GM12872 (cell line): ENCODE measurements at regions not wholly inside any gene's neighbourhood (a gene's known extent, or its start where the extent isn't known, plus 50 kb on each side); places are given as distances from the start of the nearest gene placed in this dataset.

Experiments
- TF ChIP-seq, protein P1 (sequence below): IDR thresholded peaks from 3 replicates; pipeline ENCODE4 v1.5.1; 2011; ENCODE audit warnings: low read depth, mild to moderate bottlenecking, low read length, moderate library complexity; ENCODE audit not compliant: insufficient read depth

GRCh38 chr13:99886706-99887105 lies 84.9 kb downstream of the ZIC5 start:
- TF ChIP-seq, protein P1, sequence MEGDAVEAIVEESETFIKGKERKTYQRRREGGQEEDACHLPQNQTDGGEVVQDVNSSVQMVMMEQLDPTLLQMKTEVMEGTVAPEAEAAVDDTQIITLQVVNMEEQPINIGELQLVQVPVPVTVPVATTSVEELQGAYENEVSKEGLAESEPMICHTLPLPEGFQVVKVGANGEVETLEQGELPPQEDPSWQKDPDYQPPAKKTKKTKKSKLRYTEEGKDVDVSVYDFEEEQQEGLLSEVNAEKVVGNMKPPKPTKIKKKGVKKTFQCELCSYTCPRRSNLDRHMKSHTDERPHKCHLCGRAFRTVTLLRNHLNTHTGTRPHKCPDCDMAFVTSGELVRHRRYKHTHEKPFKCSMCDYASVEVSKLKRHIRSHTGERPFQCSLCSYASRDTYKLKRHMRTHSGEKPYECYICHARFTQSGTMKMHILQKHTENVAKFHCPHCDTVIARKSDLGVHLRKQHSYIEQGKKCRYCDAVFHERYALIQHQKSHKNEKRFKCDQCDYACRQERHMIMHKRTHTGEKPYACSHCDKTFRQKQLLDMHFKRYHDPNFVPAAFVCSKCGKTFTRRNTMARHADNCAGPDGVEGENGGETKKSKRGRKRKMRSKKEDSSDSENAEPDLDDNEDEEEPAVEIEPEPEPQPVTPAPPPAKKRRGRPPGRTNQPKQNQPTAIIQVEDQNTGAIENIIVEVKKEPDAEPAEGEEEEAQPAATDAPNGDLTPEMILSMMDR = no peak

- TF ChIP-seq, protein P1 = no peak
Measured at GRCh38 chr13:99884913-99885312, 86.7 kb downstream of the ZIC5 start.

DNA sequence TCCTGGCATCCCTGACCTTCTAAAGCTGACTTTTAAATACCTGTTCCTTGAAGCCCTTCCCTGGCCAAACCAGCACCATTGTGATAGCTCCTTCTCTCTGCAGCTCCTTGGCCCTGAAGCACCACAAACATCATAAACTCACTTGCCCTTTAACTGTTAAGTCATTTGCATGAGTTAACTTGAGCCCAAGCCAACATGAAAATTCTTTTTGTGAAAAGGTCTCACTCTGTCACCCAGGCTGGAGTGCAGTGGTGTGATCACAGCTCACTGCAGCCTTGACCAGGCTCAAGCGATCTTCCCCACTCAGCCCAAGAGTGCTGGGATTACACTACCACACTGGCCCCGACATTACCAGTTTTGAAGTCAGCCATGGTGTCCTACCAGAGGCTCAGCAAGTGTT lies 87.8 kb downstream of the ZIC5 start:
- TF ChIP-seq, protein P1 = no peak

DNA sequence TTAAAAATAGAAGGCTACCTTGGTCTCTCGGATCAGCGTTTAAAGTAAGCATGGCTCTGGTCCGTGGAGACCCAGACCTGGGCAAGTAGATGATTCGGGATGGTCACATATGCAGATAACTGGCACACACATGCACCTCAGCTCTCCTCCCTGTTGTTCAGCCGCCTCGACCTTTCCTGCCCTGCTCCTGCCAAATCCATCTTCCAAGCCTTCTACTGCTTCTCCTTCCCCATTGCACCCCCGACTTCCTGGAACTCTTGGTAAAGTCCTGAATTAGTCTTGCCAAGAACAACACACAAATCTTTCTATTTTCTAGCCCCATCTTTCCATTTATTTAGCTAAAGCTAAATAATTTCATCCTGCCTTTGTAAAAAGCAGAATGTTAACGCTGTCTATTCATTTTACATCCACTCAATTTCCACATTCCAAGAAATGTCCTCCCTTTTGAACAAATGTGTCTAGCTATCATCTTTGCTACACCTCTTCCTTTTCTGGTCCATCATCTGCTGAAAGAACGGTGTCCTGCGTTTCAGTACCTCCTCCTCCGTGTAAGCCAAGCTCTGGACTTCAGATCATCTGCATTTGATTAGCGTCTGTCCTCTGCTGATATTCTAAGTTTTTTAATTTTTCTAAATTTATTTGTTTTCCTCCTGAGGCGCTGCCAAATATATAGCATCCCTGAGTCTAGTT lies 92.5 kb downstream of the ZIC5 start:
- TF ChIP-seq, protein P1 = no peak

DNA sequence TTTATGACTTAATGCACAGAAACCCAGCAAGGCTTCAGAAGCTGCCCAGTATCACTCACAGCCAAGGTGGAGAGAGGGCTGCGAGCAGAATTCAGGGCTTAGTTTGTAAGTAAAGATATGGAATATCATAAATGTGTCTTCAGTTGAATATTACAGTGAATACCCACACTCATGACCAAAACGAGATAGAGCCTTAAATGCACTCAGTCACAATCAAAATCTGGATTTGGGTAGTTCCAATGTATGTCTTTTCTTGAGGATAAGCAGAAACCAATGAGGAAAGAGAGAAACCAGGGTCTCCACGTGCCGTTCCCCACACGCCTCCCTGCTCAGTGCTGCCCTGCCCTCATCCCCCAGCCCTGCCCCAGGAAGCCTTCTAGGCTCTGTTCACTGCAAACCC lies 94.9 kb downstream of the ZIC5 start:
- TF ChIP-seq, protein P1 = no peak

DNA sequence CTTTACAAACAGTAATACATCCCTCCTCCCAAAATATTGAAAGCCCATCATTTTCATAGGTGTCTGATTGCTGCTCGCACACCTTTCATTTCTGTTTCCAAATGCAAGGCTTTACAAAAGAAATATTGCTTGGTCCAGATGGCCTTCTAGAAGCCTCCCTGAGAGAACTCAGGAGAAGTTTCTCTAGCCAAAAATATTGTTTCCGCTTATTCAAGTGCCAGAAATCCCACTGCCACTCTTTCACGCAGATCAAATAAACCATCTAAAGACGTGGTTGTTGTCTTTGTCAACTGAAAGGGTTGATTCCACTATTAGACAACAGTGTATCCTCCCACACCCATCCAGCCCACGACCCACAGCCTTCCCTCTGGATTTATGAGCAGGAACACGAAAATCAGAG lies 96.2 kb downstream of the ZIC5 start:
- TF ChIP-seq, protein P1 = no peak

GRCh38 chr13:99873832-99874430 lies 97.6 kb downstream of the ZIC5 start:
- TF ChIP-seq, protein P1 = no peak
